GM12878 (cell line): ENCODE measurements at regions not wholly inside any gene's neighbourhood (a gene's known extent, or its start where the extent isn't known, plus 50 kb on each side); places are given as distances from the start of the nearest gene placed in this dataset.

ENCODE experiments used
- ATF3 ChIP-seq: IDR thresholded peaks from 2 replicates; pipeline ENCODE4 v1.6.1; 2011; ENCODE audit warnings: low read depth, mild to moderate bottlenecking, low read length, moderate library complexity, borderline replicate concordance; ENCODE audit errors: extremely low read depth
- CTCF ChIP-seq, 3 experiments: IDR thresholded peaks in 2 of 3; conservative IDR thresholded peaks in 1 of 3; 2 replicates each; pipeline ENCODE4 v1.5.1; 2011; ENCODE audit warnings: low read depth in 3 of 3, low read length in 3 of 3, mild to moderate bottlenecking in 3 of 3, control low read depth in 2 of 3, moderate library complexity in 2 of 3, inconsistent platforms in 1 of 3, mixed read lengths in 1 of 3; ENCODE audit not compliant: control insufficient read depth in 2 of 3, insufficient read depth in 1 of 3; ENCODE audit errors: extremely low read depth in 1 of 3
- ETV6 ChIP-seq, 2 experiments: fragments of 450-650 bp in 1 of 2; IDR thresholded peaks in 1 of 2; conservative IDR thresholded peaks in 1 of 2; 2 replicates each; pipeline ENCODE4 v1.6.1; 2014; ENCODE audit warnings: antibody characterized with exemption in 1 of 2, borderline replicate concordance in 1 of 2, low read depth in 1 of 2, mild to moderate bottlenecking in 1 of 2, moderate library complexity in 1 of 2
- KAT2A ChIP-seq: conservative IDR thresholded peaks from 2 replicates; pipeline ENCODE4 v1.6.1; 2011; ENCODE audit warnings: low read depth, low read length; ENCODE audit not compliant: control insufficient read depth
- POLR2A ChIP-seq: IDR thresholded peaks from 2 replicates; pipeline ENCODE4 v1.6.1; 2011; ENCODE audit warnings: low read depth, mild to moderate bottlenecking, low read length
- SMC3 ChIP-seq: IDR thresholded peaks from 2 replicates; pipeline ENCODE4 v1.6.1; 2011; ENCODE audit warnings: low read length, improper control_type of control experiment, borderline replicate concordance
- SP1 ChIP-seq: IDR thresholded peaks from one replicate; pipeline ENCODE4 v1.6.1; 2011; ENCODE audit warnings: low read depth, low read length

- no peak for TF ChIP-seq KAT2A
- no peak for TF ChIP-seq CTCF (IDR thresholded peaks at IDR 0.05 in 2 of 3, conservative IDR thresholded peaks at IDR 0.05 in 1 of 3; ENCODE audit: control insufficient read depth in 2 of 3, extremely low read depth in 1 of 3, insufficient read depth in 1 of 3, low read depth in 3 of 3, low read length in 3 of 3)
- no peak for TF ChIP-seq SP1
- no peak for TF ChIP-seq ATF3
- TF ChIP-seq SMC3, result no peak
- no peak for TF ChIP-seq POLR2A
- no peak for TF ChIP-seq ETV6 (conservative IDR thresholded peaks at IDR 0.05 in 1 of 2, IDR thresholded peaks at IDR 0.05 in 1 of 2; ENCODE audit: borderline replicate concordance in 1 of 2, low read depth in 1 of 2)
These were observed 424.0 kb upstream of the MAGEB16 start for GRCh38 chrX:35374116-35374515.
